ENCODE measurements at regions not wholly inside any gene's neighbourhood (a gene's known extent, or its start where the extent isn't known, plus 50 kb on each side); places are given as distances from the start of the nearest gene placed in this dataset.
"Not testable (repeated sequence)": the region's sequence is repeated elsewhere in the genome, so short reads cannot be mapped to it uniquely, and the experiment has no call there.

GRCh38 chr13:18408205-18408604, 773.4 kb downstream of the TUBA3C start:
- peak in 1 of 5 donors; percentile 37 for DNase-seq
- H3K9me3 ChIP-seq (ENCODE audit: control insufficient read depth in 2 of 3, insufficient read depth in 1 of 3, low read length in 3 of 3); H3K27ac ChIP-seq (ENCODE audit: low read depth in 2 of 2, low read length in 2 of 2); FAIRE-seq; H3K9ac ChIP-seq (ENCODE audit: low read length in 3 of 3); intact Hi-C loops (cut with DNase I); H3K27me3 ChIP-seq (ENCODE audit: control insufficient read depth, insufficient read depth, low read length); H3K36me3 ChIP-seq (ENCODE audit: control insufficient read depth in 2 of 3, insufficient read depth in 3 of 3, low read length in 3 of 3); H3K4me1 ChIP-seq (ENCODE audit: control insufficient read depth in 2 of 3, insufficient read depth in 2 of 3, low read depth in 1 of 3, low read length in 3 of 3); H3K4me3 ChIP-seq (ENCODE audit: low read length in 3 of 3): not testable (repeated sequence)

Data from kidney (tissue), 10 donors.